NCI-H460 (cell line): ENCODE measurements at regions not wholly inside any gene's neighbourhood (a gene's known extent, or its start where the extent isn't known, plus 50 kb on each side); places are given as distances from the start of the nearest gene placed in this dataset.

Source experiments
- DNase-seq: peaks from one replicate; pipeline ENCODE4 v3.0.0-alpha.2; 2016; ENCODE audit warnings: low read depth; ENCODE audit errors: extremely low read depth

DNA sequence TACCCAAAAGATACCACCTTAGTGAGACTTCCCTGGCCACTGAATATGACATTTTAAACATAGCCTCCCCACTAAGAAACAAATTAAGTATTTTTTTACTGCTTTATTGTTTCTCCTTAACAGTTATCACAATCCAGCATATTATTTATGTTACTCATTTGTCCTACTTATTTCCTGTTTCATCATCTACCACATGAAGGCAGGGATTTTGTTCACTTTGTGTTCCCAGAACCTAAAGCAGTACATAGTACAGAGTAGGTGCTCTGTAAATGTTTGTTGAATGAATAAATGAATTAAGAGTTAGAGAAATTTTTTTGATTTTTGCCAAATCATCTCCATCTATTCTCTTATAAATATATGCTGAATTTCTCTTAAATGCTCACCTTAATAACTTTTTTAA, 318.4 kb upstream of the GIMD1 start:
- no peak for DNase-seq

DNA sequence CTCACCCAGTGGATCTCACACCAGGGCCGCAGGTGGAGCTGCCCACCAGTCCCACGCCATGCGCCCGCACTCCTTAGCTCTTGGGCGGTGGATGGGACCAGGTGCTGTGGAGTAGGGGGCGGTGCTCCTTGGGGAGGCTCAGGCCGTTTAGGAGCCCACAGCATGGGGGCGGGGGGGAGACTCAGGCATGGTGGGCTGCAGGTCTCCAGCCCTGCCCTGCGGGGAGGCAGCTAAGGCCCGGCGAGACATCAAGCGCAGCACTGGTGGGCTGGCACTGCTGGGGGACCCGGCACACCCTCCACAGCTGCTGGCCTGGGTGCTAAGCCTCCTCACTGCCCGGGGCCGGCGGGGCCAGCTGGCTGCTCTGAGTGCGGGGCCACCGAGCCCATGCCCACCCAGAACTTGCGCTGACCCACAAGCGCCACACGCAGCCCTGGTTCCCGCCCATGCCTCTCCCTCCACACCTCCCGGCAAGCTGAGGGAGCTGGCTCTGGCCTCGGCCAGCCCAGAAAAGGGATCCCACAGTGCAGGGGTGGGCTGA, 312.9 kb upstream of the GIMD1 start:
- no peak for DNase-seq

DNA sequence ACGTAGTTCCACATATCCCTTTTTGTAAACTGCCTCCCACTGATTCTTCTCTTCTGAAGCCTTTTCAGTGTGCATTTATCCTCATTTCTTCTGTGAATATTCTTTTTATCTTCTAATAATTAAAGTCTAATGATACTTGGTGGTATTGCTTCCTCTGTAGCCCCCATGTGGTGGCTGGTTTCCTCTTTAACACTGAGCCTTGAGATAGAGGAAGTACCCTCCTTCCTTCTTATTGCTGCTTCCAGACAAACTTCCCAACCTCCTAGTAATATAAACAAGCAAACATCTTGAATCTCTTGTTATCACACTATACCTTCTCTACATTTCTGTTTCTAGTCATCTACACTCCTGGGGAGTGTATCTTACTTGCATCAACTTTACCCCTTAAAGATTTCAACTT, 310.5 kb upstream of the GIMD1 start:
- DNase-seq: no peak

DNA sequence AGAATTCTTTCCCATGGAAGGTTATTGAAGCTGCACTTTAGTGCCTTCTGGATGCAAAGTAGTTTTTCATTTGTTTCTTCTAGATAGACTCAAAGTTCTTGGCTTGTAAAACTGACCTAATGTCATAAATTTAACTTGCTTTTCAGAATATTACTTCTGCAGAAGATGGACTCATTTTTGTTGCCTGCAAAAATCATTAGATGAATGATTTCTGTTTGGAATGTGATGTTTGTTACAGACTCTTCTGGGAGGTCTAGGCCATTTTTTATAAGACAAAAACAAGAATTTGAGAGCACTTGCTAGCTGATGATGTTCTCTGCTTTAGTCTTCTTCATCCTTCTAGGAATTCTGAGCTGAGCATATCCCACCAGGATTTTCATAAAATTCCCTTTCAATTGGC, 308.6 kb upstream of the GIMD1 start:
- DNase-seq: no peak

DNA sequence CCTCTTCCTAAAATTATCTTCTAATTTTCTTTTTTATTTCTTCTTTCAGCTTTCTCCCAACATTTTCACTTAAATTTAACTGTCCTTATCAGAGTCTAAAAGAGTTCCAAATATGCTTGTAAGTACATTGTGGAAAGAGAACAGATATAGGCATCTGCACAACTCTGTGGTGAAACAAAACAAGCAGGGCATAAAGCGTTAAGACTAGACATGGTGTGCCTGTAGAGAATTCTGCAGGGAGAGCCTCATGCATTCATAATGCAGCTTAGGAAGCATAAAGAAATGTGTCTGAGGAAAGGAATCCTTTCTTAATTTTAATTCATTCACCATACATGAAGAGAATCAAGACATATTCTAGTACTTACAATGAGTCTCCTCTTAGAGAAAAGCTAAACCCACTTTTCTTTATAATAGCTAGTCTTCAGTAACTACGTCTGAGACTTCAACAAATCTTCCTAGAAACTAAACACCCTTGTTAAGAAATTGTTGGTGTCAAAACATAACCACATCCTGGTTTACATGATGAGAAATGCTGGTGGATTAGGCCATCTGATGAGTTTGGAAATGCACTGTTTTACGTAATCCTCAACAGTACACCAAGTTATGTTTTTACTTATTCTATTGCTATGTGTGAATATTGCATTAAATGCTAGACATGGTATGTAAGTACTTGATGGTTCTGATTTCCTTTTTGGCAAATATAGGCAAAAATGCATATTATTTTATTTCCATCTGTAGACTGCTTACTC, 307.8 kb upstream of the GIMD1 start:
- DNase-seq: no peak

DNA sequence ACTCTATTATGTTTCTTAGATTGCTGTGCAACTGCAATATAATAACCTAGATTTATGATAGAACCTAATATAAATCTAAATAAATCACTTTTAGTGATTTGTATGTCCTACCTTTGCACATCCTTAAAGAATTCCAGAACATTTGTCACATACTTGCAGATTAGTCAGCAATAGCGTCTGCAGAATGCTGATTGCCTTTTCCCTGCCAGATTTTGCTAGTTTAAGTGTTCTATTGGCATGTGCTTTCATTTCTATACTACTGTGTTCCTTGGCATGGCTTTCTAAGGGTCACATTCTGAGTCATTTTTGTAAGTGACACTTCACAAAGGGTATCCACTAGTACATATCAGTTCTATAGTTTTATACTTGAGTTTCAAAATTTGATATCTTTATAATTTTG, 303.1 kb upstream of the GIMD1 start:
- DNase-seq: no peak

DNA sequence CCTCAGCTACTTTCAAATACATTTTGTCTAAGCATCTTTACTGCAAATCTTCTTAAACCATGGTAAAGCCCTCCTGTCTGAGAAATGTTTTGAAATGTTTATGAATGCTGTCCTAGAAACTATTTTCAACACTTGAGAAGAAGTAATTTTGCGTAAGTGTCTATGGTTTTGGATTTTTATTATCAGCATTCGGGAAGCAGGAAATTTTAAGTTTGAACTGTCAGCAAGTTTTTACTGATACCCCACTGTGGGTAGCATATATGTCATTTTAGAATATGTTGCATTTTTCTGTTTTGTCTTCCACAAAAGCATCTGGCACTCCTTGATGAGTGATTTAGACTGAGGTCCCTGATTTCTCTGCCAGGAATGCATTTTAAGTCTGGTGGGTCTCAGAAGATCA, 302.4 kb upstream of the GIMD1 start:
- DNase-seq: no peak

DNA sequence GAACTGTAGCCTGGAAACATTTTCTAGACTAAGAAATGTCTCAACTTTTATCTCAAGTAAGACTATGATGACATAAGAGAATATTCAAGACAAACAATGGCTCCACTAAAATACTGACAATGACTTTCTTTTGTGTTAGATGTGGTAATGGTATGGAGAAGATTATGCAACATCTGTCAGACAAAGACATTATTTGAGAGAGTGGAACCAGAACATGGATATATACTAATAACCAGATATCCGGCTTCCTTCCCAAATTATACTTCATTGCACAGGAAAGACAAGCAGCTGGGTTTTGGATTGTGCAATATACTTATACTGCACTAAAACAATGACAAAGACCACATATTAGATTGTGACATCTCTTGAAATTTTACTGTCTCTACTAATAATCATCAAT, 290.8 kb upstream of the GIMD1 start:
- DNase-seq: no peak

DNA sequence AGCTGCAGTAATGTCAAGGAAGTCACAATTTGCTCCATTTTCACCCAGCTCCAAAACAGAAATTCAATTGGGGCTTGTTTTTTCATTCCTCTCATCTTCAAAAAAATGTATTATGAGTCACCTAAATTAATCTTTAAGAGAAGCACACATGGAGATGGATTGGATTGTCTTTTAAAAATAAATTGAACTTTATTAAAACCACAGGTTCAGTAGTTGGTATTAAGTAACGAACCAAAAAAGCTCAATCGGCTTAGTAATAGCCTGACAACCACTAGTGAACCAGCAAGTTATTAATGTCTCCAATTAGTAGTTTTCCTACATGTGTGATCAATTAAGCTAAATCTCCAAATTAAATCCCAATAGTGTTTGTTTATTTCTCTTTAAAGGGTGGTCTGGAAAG, 283.5 kb upstream of the GIMD1 start:
- DNase-seq: no peak

DNA sequence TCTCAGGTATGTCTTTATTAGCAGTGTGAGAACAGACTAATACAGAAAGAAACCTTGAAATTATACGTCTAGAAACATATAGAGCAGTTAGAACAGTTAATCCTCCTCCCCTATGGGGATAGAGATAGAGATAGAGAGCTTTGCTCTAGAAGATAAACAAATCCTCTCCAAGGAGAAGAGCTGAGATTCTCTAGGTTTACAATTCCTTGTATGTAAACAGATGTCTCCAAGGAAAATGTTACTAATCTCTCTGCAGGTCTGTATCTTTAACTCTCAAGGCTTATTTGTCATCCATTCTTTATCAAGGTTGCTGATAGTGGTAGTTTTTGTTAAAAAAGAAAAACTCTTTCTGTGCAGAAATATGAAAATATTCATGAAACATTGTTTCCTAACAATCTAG, 282.1 kb upstream of the GIMD1 start:
- no peak for DNase-seq

DNA sequence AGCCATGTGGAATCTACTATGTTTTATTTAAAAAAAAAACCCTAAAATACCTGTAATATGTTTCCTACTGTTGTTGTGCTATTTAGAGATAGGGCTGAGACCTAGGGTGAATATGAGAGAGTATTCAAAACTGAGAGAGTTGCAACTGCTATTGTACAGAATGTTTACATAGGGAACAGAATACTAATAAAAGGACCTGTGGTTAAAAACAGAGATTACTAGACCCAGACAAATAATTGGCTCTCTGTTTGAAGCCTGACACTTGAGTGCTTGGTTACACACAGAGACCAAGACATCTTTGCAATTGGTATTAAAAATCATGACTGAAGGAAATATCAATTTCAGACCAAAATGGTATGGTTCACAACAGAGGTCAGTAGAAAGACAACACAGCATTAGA, 278.9 kb upstream of the GIMD1 start:
- DNase-seq: no peak

DNA sequence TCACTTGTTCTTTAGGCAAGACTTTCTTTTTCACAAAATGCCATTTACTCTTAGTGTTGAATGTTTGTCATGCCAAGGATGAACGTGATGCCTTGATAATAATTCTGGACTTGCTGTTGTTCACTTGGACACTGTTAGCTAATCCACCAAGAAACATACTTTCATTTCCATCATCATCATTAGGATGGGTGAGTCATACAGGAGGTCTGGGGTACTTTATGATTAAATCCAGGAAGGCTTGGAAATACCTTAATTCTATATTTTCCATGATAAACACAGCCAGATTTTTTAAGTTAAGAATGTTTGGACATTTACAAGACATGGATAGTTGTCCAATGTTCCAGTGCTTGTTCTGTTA, 260.7 kb upstream of the GIMD1 start:
- no peak for DNase-seq

DNA sequence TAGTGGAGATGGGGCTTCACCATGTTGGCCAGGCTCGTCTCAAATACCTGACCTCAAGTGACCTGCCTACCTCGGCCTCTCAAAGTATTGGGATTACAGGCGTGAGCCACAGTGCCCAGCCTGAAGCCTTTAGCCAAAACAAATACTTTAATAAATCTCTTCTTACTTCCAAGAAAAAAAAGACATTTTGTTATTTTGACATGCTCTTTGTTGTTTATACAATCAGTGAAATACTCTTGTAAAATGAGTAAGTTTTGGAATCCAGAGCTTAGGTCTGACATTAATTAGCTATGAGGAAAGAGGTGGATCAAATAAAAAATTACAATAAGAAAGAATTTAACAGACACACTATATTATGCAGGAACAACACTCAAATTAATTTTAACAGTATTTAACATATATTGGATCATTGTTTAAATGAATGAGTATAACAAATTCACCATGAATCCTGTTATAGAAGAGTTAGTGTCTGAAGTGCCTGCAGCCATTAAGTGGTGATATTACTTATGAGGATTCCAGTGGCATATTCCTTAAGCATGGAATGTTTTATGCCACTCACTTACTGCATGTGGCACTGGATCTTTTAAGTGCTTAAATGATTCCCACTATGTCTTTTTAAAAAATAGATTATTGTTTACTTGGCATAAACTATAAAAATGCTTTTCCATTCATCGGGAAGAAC, 260.1 kb upstream of the GIMD1 start:
- no peak for DNase-seq

DNA sequence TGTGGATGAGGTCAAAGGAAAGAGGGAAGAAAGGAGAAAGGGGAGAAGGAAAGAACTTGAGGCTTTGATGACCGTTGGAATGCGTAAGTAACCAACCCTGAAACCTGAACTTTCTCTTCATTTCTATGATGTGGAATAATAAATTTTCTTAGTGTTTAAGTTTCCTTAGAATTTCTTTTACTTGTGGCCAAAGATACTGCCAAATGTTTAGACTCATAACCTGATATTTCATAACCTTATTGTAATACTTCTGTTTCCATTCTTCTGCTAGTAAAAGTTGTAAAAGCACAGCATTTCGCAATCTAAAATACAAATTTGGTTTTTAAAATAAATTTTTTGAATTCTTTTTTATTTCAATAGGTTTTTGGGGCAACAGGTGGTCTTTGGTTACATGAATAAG, 258.5 kb upstream of the GIMD1 start:
- DNase-seq: no peak

DNA sequence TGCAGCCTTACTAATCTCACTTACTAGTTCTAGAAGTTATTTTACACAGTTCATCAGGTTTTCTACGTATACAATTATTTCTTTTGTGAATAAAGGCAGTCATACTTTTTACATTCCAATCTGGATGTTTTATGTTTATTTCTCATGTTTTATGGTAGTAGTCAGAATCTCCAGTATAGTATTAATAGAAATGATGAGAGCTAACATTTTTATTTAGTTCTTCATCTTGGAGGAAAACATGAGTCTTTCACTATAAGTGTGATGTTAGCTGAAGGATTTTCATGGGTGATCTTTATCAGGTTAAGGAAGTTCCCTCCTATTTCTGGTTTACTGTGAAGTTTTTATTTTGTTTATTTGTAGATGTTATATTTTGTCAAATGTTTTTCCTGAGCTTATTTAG, 256.1 kb upstream of the GIMD1 start:
- no peak for DNase-seq

DNA sequence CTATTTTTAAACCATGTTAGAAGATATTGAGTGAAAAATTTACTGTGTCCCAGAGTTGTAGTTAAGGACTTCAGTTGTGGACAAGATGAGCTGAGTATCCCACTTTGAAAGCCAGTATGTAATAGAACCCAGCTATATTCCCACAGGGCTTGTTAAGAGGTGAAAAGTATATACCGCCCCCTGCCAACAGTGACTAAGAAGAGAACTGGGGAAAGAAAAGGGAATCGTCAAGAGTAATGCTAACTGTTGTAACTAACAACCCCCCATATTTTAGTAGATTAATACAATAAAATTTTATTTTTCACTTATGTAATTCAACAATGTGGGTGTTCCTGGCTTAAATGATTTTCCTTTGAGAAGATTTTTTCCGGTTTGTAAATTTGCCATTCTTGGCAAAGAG, 250.4 kb upstream of the GIMD1 start:
- DNase-seq: no peak

DNA sequence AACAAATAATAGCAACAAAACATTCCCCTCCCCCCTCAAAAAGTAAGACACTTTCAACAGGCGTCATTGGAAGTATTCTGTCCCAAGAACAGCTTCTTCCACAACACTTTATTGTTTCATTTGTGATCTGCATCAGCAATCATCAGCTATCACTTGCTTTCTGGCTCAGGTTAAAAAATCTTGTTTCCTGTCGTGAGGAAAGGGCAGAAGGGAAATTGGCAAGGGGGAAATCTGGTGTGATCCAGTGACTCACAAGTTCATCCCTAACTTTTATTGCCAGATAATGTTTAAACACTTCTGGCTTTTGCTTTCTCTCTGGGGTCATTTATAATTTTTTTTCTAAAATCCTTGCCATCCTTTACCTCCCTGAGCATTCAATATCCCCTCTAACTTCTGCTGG, 247.4 kb upstream of the GIMD1 start:
- DNase-seq: no peak

DNA sequence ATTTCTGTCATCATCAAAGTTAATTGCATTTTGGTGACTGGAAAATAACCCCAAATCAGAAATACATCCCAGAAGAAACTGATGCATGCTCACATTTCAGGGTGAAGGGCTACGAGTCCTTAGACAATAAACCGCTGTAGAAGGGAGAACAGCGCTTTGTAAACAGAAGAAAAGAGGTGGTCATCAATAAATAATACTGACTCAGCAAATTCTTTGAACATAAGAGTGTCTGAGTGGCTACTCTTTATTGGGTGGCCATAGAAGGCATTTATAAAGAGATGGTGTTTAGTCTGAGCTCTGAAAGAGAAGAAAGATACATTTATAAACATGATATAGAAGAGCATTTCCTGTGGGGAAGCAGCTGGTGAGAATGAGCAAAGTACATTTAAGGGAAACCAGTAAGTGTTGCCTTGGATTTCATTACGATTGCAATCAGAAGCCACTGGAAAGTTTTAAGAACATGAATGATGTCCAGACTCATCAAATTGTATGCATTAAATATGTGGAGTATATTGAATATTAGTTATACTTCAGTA, 246.9 kb upstream of the GIMD1 start:
- no peak for DNase-seq

DNA sequence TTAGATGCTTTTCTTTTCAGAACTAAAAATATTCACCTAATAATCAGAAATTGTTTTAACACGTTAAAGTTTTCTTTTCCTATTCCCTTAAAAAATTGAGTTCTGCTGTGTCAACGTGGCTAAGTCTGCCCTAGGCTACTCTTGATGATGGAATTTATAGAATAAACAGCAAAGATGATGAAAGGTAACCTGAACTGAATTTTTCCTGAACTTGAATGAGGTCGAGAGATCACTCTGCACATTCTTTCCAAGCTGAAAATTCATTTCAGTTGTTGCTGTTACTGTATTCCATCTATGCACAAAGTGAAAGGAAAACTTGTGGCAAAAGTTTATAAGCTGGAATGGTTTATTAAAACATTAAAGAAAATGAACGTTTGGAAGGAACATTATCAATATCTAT, 245.9 kb upstream of the GIMD1 start:
- no peak for DNase-seq

DNA sequence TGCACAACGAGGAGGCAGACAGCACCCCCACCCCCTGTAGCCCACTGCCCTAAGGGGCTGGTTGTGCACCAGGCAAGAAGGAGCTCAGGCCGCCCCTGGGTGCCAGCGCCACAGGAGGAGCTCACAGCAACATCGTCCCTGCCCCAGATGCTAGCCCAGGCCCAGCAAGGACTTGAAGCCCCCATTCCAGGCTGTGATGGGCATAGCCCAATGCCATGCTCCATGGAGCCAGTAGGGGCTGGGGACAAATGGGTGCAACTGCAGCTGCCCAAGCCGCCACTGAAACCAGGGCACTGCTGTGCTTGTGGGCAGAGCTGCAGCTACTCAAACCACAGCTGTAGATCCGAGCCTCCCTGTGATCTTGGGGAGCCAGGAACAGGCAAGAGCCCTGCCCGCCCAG, 241.3 kb upstream of the GIMD1 start:
- DNase-seq: no peak

DNA sequence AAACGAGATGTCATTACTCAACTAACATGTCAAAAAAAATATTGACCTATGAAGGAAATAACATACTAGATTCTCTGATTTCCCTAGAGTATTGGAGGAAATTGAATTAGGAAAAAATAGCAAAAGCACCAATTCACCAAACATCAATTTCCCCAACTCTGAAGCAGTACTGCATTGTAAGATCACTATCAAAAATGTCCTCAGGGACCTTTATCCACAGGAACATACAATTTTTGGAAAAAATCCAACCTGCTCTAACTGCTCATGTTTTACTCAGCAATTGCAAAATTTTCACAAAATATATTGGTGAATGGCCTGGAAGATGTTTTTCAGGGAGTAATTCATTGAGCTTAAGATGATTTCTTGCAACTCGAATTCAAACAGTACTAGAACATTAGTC, 239.0 kb upstream of the GIMD1 start:
- no peak for DNase-seq

DNA sequence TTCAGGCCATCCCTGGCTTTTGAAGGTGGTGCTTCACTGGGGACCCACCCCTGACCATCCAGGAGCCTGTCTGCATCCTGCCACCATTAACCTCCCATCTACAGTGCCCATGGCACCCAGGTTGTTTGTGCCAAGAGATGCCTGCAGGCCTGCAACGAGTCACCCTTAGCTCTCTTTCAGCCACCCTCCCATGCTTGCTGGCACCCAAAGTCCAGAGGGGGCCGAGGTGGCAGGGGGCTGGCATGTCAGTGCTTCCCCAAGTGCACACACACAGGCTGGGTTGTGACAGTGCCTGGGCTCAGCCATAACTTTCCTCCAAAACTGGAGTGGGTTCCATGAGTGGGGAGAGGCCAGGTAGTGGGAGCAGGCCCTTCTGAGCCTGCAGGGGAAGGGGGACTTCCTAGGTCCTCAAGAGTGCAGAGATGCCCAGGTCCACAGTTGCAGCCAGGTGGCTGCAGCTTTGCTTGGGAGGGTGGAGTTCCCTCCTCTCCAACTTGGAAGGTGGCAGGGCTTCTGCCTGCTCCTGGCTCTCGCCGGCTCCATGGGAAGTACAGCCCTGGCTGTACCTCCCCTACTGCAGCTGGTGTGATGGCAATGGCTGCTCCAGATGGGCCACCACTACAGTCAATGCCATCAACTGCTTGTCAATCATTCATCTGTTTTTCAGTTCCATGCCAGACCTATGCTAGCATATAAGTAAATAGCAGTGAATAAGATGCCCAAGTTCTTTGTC, 235.9 kb upstream of the GIMD1 start:
- DNase-seq: no peak
